Stimulated activated naive CD8-positive, alpha-beta T cell treated with anti-CD3 and anti-CD28 coated beads, Interleukin-15, amount 100 ng/mL, for 72 hours (primary cell): ENCODE measurements at regions not wholly inside any gene's neighbourhood (a gene's known extent, or its start where the extent isn't known, plus 50 kb on each side); places are given as distances from the start of the nearest gene placed in this dataset.
A peak's percentile ranks its signal among the peaks of the same experiment; 100 is the strongest.
"Not testable (repeated sequence)": the region's sequence is repeated elsewhere in the genome, so short reads cannot be mapped to it uniquely, and the experiment has no call there.

Experiments
- ATAC-seq: fragments of 150-1000 bp; cut with Tn5 transposase; 2 replicates; pipeline ENCODE4 v1.10.0; 2021; ENCODE audit warnings: mild to moderate bottlenecking, moderate library complexity
- DNase-seq, 2 donors: peaks; one replicate each; pipeline ENCODE4 v3.0.0; 2021 to 2022
- H3K27ac Mint-ChIP-seq, 2 donors: one replicate each; pipeline ENCODE4 v1.8.0; 2022; ENCODE audit warnings: mild to moderate bottlenecking in 2 of 2, mixed read lengths in 2 of 2, moderate library complexity in 2 of 2
- H3K27me3 Mint-ChIP-seq: one replicate; pipeline ENCODE4 v1.8.0; 2022; ENCODE audit warnings: mixed read lengths
- H3K4me1 Mint-ChIP-seq: one replicate; pipeline ENCODE4 v1.8.0; 2022; ENCODE audit warnings: mild to moderate bottlenecking, mixed read lengths
- H3K4me3 Mint-ChIP-seq, 2 donors: one replicate each; pipeline ENCODE4 v1.8.0; 2022; ENCODE audit warnings: mild to moderate bottlenecking in 2 of 2, mixed read lengths in 2 of 2, moderate library complexity in 1 of 2
- H3K9me3 Mint-ChIP-seq, 2 donors: one replicate each; pipeline ENCODE4 v1.8.0; 2022; ENCODE audit warnings: mixed read lengths in 2 of 2

- no peak for DNase-seq
- no peak overlapping the region for H3K4me3 Mint-ChIP-seq
- H3K27ac Mint-ChIP-seq = no peak overlapping the region
- H3K9me3 Mint-ChIP-seq = no peaks in the 10 kb centered on the region
- ATAC-seq = no peak
- peaks cover 9% of the 10 kb centered on the region for H3K27me3 Mint-ChIP-seq
- no peaks in the 10 kb centered on the region for H3K4me1 Mint-ChIP-seq
Measured at GRCh38 chr3:14266361-14266760, 87.7 kb downstream of the LSM3 start.

DNA sequence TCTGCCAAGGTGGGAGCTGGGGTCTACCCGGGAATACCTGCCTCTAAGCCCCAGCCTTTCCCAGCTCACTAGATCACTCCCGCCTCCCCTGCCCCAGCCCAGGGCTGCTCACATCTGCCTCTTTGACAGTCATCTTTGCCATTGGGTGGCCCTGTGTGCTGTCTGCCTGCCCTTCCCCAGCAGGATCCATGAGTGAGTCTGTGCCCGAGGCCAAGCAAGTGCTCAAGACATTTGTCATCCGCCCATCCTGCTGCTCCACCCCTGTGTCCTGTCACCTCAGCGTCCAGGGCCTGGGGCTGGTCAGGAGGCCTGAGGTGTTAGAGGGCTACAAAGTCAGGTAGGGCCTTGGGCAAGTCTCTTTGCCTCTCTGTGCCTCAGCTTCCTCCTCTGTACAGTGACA lies 89.4 kb downstream of the LSM3 start:
- H3K27me3 Mint-ChIP-seq = peaks cover 9% of the 10 kb centered on the region
- H3K9me3 Mint-ChIP-seq = no peaks in the 10 kb centered on the region
- H3K27ac Mint-ChIP-seq = peak overlapping the region in 1 of 2 donors; percentile 74
- no peak overlapping the region for H3K4me3 Mint-ChIP-seq
- DNase-seq = no peak
- no peak for ATAC-seq
- H3K4me1 Mint-ChIP-seq = no peaks in the 10 kb centered on the region

DNA sequence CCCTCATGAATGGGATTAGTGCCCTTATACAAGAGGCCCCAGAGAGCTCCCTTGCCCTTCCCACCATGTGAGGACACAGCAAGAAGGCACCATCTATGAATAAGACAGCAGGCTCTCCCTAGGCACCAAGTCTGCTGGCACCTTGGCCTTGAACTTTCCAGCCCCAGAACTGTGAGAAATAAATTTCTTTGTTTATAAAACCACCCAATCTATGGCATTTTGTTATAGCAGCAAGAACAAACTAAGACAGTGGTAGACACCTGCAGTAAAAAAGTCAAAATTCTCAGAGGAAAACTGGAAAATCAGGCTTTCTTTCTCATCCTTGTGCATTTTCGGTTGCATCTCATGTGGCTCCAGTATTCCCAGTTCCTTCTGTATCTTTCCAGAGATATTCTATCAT lies 90.3 kb downstream of the LSM3 start:
- peaks cover 9% of the 10 kb centered on the region for H3K27me3 Mint-ChIP-seq
- DNase-seq (no peak), ATAC-seq (no peak)
- H3K9me3 Mint-ChIP-seq = no peaks in the 10 kb centered on the region
- H3K4me3 Mint-ChIP-seq = no peak overlapping the region
- no peak overlapping the region for H3K27ac Mint-ChIP-seq
- H3K4me1 Mint-ChIP-seq = no peaks in the 10 kb centered on the region

DNA sequence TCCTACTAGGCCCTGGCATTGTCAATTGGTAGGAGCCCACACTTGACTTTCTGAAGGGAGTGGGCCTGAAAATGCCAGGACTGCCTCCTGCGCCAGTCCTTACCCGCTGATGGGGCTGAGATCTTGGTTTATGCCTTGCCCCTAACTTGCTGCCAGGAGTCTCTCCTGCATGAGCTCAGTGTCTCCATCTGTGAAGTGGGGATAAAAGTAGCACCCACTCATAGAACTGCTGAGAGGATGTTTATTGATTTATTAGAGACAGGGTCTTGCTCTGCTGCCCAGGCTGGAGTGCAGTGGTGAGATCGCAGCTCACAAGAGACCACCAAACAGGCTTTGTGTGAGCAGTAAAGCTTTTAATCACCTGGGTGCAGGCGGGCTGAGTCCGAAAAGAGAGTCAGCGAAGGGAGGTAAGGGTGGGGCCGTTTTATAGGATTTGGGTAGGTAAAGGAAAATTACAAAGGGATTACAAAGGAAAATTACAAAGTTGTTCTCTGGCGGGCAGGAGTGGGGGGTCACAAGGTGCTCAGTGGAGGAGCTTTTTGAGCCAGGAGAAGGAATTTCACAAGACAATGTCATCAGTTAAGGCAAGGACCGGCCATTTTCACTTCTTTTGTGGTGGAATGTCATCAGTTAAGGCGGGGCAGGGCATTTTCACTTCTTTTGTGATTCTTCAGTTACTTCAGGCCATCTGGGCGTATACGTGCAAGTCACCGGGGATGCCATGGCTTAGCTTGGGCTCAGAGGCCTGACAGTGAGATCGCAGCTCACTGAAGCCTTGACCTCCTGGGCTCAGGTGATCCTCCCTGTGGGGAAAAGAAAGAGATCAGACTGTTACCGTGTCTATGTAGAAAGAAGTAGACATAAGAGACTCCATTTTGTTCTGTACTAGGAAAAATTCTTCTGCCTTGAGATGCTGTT lies 93.7 kb downstream of the LSM3 start:
- ATAC-seq, H3K4me3 Mint-ChIP-seq, DNase-seq: not testable (repeated sequence)

GRCh38 chr3:14272959-14273560 lies 94.4 kb downstream of the LSM3 start:
- H3K27ac Mint-ChIP-seq, H3K27me3 Mint-ChIP-seq, H3K4me1 Mint-ChIP-seq, H3K9me3 Mint-ChIP-seq, H3K4me3 Mint-ChIP-seq, ATAC-seq, DNase-seq: not testable (repeated sequence)

More for the DNA sequence above, 93.7 kb downstream of the LSM3 start:
- not testable (repeated sequence) for H3K27me3 Mint-ChIP-seq, H3K9me3 Mint-ChIP-seq, H3K4me1 Mint-ChIP-seq
- peak overlapping the region in 1 of 2 donors; percentile 80 for H3K27ac Mint-ChIP-seq

DNA sequence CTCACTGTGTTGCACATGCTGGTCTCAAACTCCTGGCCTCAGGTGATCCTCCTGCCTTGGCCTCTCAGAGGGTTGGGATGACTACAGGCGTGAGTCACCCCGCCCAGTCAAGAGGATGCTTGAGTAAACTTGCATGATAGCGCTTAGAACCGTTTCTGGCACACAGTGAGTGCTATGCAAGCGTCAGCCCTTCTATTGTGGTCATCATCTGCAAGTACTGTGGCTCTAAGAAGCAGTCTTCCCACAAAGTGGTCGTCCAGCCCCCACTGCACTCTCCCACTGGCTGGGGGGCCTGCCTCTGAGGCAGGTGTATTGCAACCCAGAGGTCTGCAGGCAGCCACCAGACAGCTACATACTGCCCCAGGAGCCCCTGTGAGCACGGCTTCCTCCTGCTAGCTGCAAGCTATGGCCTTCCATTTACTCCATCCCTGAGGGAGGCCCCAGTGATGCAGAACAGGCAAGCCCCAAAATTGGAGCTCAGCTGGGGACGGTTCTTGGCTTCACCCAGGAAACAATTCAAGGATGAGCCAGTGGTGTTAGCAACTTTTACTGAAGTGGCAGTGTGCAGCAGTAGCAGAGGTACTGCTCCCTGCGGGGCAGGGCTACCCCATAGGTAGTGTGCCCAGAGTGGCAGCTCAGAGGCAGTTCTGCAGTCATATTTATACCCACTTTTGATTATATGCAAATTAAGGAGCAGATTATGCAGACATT lies 95.4 kb downstream of the LSM3 start:
- DNase-seq (no peak), ATAC-seq (no peak)
- H3K4me3 Mint-ChIP-seq = no peak overlapping the region
- no peaks in the 10 kb centered on the region for H3K27me3 Mint-ChIP-seq
- H3K9me3 Mint-ChIP-seq = no peaks in the 10 kb centered on the region
- H3K27ac Mint-ChIP-seq = no peak overlapping the region
- no peaks in the 10 kb centered on the region for H3K4me1 Mint-ChIP-seq

- ATAC-seq (no peak), DNase-seq (no peak)
- Mint-ChIP-seq H3K4me3 (no peak overlapping the region), H3K4me1 (no peaks in the 10 kb centered on the region), H3K27ac (no peak overlapping the region), H3K9me3 (no peaks in the 10 kb centered on the region), H3K27me3 (no peaks in the 10 kb centered on the region)
Measured at GRCh38 chr3:14274612-14274936, 96.0 kb downstream of the LSM3 start.

DNA sequence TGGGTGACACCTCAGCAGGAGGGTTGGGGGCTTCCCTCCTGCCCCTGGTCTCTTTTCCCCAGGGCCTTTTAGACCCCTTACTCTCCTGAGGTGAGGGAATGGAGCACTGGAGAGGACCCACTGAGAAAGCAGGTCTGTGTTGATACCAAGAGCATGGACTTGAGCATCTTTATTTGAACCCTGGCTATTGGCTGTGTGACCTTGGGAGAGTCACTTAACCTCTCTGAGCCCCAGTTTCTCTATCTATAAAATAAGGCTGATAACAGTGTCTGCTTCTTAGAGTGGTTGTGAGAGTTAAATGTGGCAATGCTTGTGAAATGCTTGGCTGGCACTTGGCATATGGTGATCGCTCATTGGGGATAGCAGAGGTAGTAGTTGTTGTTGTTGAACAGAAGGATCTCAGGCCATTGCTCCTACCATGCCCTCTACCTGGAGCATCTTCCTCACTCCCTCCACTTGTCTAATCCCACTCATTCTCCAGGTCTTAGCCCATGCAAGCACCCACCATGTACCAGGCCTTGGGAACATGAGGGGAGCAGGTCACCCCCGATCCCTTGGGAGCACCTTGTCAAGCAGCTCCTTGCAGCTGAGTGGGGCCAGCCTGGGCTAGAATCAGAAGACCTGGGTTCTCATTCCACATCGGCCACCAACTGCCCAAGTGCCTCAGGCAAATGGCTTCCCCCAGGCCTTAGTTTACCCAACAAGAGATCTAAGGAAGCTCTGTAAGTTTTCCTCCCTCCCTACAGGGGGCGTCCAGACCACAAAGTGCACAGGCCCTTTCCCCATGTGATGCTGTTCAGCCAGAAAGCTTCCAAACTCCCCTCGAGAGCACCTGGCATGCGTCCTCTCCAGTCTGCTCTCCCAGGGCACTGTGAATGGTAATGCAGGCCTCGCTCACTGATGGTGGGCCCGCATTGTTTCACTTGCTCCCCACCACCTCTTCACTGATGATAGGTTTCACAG lies 96.7 kb downstream of the LSM3 start:
- H3K27me3 Mint-ChIP-seq = no peaks in the 10 kb centered on the region
- no peak overlapping the region for H3K27ac Mint-ChIP-seq
- ATAC-seq = no peak
- no peak for DNase-seq
- H3K4me1 Mint-ChIP-seq = no peaks in the 10 kb centered on the region
- H3K4me3 Mint-ChIP-seq = no peak overlapping the region
- H3K9me3 Mint-ChIP-seq = no peaks in the 10 kb centered on the region

DNA sequence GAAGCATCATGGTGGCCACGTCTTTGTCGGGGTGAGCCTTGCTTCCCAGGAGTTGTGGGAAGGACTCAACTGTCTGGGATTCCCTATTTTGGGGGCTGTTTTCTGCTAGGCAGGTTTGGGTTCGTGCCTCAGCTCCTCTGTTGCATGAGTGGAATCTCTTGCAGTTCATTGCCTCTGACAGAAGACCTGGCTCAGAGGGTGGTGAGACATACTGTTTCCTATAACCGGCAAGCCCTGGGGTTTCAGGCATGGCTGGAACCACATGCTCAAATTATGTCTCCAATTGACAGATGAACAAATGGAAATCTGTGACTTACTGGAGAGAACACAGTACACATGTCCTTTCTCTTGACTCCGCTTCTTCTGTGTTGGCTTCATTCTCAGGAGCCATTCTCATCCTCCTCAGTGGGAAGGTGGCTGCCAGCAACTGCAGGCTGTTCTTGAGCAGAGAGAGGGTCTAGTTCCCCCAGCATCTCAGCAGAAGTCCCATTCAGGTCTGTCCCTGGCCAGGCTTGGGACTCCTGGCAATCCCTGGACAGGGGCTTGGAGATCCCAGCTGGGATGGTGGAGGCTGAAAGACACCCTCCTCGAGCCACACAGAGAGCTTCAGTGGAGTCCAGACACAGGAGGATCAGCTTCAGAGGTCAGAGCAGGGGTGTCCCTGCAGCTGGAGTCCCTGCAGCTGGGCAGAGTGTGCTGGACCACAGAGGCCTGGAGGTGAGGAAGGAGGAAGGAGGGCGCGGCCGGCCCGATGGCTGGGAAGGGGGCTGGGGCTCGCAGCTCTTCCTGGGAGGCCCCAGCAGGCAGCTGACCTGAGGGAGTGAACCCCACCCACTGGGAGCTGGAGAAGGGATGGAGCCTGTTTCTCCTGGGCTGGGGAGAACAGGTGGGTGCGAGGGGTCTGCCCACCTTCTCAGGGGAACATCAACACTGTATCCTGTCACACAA lies 97.6 kb downstream of the LSM3 start:
- no peak overlapping the region for H3K4me3 Mint-ChIP-seq
- no peaks in the 10 kb centered on the region for H3K4me1 Mint-ChIP-seq
- H3K27ac Mint-ChIP-seq = no peak overlapping the region
- DNase-seq (no peak), ATAC-seq (no peak)
- no peaks in the 10 kb centered on the region for H3K9me3 Mint-ChIP-seq
- no peaks in the 10 kb centered on the region for H3K27me3 Mint-ChIP-seq

DNA sequence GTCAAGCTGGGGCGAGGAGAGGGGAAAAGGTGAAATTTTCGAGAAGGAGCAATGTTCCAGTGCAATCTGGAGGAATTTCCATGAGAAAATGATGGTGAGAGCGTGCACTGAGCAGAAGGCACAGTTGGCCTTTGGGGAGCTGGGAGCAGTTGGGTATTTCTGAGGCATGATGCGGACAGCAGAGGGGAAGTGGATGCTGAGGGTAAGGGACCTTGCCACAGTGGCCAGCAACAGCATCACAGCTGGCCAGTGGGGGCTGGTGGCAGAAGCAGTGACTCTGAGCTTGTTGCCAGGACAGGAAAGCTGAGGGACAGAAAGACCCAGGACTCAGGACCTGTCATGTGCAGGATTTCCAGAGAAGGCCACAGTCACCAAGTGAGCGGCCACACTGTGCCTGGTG lies 98.9 kb downstream of the LSM3 start:
- no peak overlapping the region for H3K4me3 Mint-ChIP-seq
- no peaks in the 10 kb centered on the region for H3K4me1 Mint-ChIP-seq
- H3K9me3 Mint-ChIP-seq = no peaks in the 10 kb centered on the region
- ATAC-seq = no peak
- no peak for DNase-seq
- no peak overlapping the region for H3K27ac Mint-ChIP-seq
- H3K27me3 Mint-ChIP-seq = no peaks in the 10 kb centered on the region

DNA sequence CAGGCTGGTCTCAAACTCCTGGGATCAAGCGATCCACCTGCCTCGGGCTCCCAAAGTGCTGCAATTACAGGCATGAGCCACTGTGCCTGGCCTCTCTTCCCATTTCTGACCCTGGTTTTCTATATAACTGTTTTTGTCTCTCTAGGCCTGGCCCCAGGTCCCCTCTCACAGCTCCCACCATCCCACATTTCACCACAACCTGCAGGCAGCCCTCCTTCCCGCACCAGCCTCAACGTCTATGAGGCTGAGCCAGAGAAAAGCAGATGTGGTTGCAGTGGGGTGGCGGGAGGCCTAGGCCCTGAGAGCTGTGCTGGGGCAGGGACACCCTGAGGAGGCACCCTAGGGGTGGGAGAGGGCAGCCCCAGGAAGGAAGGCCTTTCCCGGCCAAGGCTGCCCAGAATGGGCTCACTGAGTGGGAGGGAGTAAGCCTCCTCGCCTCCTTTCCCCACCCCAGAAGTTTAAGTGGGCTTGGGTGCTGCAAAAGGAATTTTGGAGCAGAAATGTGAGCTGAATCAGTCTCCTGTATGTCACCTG lies 99.7 kb downstream of the LSM3 start:
- DNase-seq (no peak), ATAC-seq (no peak)
- no peaks in the 10 kb centered on the region for H3K4me1 Mint-ChIP-seq
- H3K27me3 Mint-ChIP-seq = no peaks in the 10 kb centered on the region
- no peak overlapping the region for H3K4me3 Mint-ChIP-seq
- H3K9me3 Mint-ChIP-seq = no peaks in the 10 kb centered on the region
- peak overlapping the region; percentile 12 to 45 for H3K27ac Mint-ChIP-seq

- no peak overlapping the region for H3K4me3 Mint-ChIP-seq
- H3K4me1 Mint-ChIP-seq = no peaks in the 10 kb centered on the region
- no peaks in the 10 kb centered on the region for H3K9me3 Mint-ChIP-seq
- DNase-seq (no peak), ATAC-seq (no peak)
- H3K27ac Mint-ChIP-seq = no peak overlapping the region
- no peaks in the 10 kb centered on the region for H3K27me3 Mint-ChIP-seq
Measured at GRCh38 chr3:14278799-14279625, 100.4 kb downstream of the LSM3 start.

DNA sequence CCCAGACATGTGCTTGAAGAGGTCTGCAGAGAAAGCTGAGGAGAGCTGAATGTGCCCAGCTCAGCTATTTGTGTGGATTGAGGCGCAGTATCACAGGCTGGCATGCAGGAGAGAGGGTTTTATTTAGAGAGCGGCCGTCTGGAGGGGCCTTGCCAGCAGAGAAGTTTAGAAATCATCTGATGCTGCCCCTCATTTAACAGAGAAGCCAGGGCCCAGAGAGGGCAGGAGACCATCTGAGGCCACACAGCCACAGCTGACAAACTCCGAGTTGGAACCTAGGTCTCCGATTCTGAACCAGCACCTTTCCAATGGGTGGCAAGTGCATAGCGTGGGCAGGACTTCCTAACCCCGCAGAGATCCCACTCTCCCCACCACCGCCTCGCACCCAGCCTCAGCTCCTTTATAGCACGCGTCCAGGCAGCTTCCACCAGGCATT lies 101.0 kb downstream of the LSM3 start:
- ATAC-seq (no peak), DNase-seq (no peak)
- Mint-ChIP-seq H3K27me3 (no peaks in the 10 kb centered on the region), H3K4me3 (no peak overlapping the region), H3K9me3 (no peaks in the 10 kb centered on the region), H3K27ac (no peak overlapping the region), H3K4me1 (no peaks in the 10 kb centered on the region)
